Activated CD8-positive, alpha-beta memory T cell treated with anti-CD3 and anti-CD28 coated beads for 24 hours (primary cell): ENCODE measurements at regions not wholly inside any gene's neighbourhood (a gene's known extent, or its start where the extent isn't known, plus 50 kb on each side); places are given as distances from the start of the nearest gene placed in this dataset.
"Not testable (repeated sequence)": the region's sequence is repeated elsewhere in the genome, so short reads cannot be mapped to it uniquely, and the experiment has no call there.

Experiments
- DNase-seq: peaks from one replicate; pipeline ENCODE4 v3.0.0-alpha.2; 2020

GRCh38 chr17:43345515-43345914 is 53.3 kb upstream of the ARL4D start:
- DNase-seq = not testable (repeated sequence)

DNA sequence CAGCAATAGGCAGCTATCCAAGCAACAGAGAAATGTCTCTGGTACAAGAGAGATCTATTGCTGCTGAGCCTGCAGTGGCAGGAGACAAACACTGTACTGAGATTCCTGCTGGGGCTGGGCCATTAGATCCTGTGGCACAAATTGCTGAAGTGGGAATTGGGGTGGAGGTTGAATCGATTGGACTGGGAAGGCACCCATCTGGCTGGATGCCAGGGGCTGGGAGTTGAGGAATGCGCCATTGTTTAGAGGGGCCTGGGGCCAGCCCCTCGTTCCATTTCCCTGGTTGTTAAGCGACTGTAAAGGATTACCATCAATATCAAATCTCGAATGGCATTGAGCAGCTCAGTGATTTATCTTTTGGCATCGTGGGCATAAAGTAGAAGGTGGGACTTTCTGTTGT is 54.1 kb upstream of the ARL4D start:
- no peak for DNase-seq

DNA sequence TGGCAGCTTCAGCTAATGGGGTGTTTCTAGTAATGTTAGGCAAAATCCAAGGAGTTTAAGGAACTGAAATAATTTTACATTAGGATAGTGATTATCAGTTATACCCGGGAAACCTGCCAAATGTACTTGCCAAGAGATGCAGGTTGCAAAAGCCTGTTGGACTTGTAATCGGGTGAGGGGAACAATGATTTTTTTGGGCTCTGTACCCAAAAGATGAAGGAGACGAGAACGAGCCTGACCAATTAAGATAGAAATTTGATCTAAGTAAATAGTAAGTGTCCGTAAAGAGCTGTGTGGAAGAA is 56.3 kb upstream of the ARL4D start:
- no peak for DNase-seq

GRCh38 chr17:43341715-43342588 is 56.8 kb upstream of the ARL4D start:
- DNase-seq = no peak

GRCh38 chr17:43338886-43339516 is 59.8 kb upstream of the ARL4D start:
- peak; percentile 83 for DNase-seq

DNA sequence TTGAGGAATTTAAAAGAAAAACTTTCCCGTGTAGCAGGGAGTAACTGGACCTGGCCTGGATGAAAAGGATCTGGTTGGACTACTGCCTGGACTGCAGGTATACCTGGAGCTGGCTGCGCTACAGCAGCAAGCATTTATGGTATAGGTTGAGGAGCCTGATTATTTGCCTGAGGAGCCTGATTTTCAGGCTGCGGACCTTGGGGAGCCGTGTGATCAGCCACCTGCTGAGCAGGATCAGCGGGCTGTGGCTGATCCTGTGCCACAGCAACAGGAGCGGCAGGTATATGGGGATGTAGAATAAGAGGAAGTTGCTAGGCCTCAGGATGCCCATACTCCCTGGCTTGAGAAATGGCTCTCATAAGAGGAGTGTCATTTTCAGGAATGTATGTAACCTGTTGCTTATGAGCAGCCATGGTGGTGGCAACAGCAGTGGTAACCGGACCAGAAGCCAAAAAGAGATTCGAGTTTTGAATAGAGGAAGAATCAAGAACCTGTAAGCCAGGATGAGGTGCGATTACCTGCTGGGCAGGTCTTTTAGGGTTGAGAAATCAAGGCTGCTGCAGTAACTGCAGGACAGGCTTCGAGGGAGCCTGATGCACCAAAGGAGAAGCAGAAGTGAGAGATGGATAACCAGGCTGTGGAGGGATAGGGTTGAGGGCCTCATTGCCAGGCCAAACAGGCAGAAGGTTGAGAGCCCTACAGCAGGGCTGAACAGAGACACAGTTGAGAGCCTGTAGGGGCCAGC is 60.9 kb upstream of the ARL4D start:
- DNase-seq = no peak

- DNase-seq = no peak
Observed at GRCh38 chr17:43334738-43335402, 63.9 kb upstream of the ARL4D start.

DNA sequence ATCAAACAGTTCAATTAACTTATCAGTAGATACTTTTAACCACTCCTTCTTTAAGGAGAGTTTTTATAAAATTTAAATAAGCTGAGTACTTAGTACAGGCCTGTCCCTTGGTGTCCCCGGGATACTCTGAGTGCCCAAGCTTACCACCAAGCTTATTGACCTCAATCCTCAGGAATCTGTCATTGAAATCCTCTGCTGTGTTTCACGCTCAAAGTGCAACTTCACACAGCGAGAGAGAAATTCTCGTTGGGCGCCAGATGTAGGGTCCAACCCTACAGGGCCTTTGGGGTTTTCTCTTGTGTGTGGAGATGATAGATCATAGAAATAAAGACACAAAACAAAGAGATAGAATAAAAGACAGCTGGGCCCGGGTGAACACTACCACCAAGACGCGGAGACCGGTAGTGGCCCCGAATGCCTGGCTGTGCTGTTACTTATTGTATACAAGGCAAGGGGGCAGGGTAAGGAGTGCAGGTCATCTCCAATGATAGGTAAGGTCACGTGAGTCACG is 65.3 kb upstream of the ARL4D start:
- no peak for DNase-seq

- no peak for DNase-seq
Observed at GRCh38 chr17:43332230-43332629, 66.6 kb upstream of the ARL4D start.

- no peak for DNase-seq
Observed at GRCh38 chr17:43330876-43331639, 67.7 kb upstream of the ARL4D start.

DNA sequence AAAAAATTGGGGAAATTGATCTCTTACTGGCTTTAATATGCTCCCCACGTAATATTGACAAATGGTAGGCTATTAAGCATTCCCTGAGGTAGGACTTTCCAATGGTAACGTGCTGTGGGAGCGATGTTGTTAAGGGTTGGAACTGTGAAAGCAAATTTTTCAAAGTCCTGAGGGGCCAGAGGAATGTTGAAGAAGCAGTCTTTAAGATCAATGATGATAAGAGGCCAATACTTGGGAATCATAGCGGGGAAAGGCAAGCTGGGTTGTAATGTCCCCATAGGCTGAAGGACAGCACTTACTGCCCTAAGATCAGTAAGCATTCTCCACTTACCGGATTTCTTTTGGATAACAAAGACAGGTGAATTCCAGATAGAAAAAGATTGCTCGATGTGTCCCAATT is 69.6 kb upstream of the ARL4D start:
- no peak for DNase-seq

GRCh38 chr17:43328650-43329049 is 70.1 kb upstream of the ARL4D start:
- no peak for DNase-seq

GRCh38 chr17:43327834-43328420 is 70.9 kb upstream of the ARL4D start:
- DNase-seq = no peak

- DNase-seq = no peak
Observed at GRCh38 chr17:43327421-43327820, 71.4 kb upstream of the ARL4D start.

DNA sequence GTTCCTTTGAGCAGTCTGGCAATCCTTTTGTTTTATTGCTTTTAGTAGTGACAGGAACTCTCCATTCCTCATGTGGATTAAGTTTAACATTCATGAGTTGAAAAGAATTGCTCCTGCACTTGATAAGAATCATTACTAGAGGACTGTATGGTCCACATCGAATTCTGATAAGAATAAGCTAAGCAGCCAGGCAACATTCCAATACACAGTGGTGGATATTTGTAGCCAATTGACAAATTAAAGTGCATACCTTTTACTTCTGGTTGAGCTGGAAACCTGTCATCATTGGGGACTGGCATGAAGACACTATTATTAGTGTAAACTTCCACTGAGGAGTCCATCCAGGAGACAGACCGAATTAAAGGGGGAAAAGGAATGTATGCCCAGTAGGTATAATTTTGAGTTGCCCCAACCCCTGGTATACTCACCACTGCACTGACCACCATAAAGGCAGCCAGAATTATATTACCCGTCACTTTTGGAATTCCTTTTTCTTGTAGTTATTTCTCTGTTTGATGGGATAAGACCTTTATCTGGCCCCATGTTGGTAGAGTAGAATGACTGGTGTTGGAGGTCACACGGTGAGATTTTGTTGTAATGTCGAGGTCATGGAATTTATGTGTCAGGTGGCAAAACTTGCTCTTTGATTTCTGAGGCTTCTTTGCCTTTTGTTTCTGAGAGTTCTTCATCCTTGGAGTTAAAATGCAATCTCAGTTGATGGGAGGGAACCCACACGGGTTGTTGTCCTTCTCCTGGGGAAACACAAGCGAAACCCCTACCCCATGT is 72.1 kb upstream of the ARL4D start:
- DNase-seq = no peak

GRCh38 chr17:43324205-43324893 is 74.4 kb upstream of the ARL4D start:
- DNase-seq = no peak

- peak; percentile 50 for DNase-seq
Observed at GRCh38 chr17:43319293-43320124, 79.3 kb upstream of the ARL4D start.

DNA sequence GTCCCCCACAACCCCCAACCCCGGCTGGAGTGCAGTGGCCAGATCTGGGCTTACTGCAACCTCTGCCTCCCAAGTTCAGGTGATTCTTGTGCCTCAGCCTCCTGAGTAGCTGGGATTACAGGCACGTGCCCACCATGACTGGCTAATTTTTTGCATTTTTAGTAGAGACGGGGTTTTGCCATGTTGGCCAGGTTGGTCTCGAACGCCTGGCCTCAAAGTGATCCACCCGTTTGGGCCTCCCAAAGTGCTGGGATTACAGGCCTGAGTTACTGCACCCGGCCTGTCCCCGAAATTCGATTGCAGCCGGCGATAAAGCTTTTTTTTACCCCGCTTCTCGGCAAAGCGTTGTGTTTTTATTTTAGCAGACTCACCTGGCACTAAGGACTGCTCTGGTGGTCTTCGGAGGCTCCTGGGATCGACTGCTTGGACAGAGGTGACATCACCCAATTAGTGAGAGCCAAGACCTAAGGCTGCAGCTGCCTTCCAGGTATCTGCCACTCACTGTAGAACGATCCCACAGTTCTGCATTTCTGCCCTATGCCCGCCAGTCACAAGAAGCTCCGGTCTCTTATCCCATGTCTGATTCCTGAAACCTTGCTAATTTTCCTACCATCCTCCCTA is 82.2 kb upstream of the ARL4D start:
- peak; percentile 63 for DNase-seq
